ENCODE measurements at regions not wholly inside any gene's neighbourhood (a gene's known extent, or its start where the extent isn't known, plus 50 kb on each side); places are given as distances from the start of the nearest gene placed in this dataset.

GRCh38 chr12:115386946-115387345 is 703.0 kb upstream of the TBX3 start:
- no peak for TF ChIP-seq CTCF (IDR thresholded peaks at IDR 0.05; ENCODE audit: low read depth, low read length)
- no peak for TF ChIP-seq POLR2A (IDR thresholded peaks at IDR 0.05; ENCODE audit: extremely low read depth, insufficient read length)
- TF ChIP-seq MAX (IDR thresholded peaks at IDR 0.05; ENCODE audit: low read depth, low read length) = no peak
